Stimulated activated CD8-positive, alpha-beta memory T cell treated with anti-CD3 and anti-CD28 coated beads, Interleukin-2, amount 100 ng/mL, for 48 hours (primary cell): ENCODE measurements at regions not wholly inside any gene's neighbourhood (a gene's known extent, or its start where the extent isn't known, plus 50 kb on each side); places are given as distances from the start of the nearest gene placed in this dataset.

ENCODE experiments used
- DNase-seq, 2 donors: peaks; one replicate each; pipeline ENCODE4 v3.0.0-alpha.2; 2020; ENCODE audit warnings: low read depth in 2 of 2

DNA sequence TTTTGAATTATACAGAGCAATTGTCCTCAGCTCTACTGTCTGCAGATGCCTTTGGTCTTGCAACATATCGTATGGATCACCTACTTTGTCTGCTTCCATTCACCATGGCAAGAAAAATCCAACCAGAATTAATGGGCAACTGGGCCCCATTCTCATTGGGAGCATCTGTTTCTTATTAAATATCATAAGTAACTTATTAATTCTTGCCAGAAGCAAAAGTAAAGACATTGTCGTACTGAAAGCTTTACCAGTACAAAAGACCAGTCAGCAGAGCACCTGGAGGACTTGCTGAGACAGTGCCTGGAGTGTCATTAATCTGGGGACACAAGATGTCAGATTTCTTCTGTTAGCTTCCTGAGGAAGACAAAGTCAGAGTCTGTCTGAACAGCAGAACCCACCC is 404.5 kb downstream of the INHBA start:
- no peak for DNase-seq

DNA sequence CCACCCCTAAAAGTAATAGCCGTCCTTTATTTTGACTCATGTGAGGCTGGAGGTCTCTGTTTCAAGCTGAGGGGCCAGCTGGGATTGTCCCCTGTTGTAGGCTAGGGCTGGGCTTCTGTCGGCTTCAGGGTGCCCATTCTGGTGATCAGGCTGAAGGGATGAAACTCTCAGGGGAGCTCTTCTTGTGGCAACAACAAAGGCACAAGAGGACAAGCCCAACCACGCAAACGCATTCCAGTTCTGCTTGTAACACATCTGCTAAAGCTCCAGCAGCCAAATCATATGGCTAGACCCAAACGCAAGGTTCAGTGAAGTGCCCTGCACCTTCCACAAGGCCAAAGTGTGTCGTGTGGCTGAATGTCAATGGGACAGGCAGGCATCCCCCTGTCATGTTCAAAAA is 405.7 kb downstream of the INHBA start:
- no peak for DNase-seq

DNA sequence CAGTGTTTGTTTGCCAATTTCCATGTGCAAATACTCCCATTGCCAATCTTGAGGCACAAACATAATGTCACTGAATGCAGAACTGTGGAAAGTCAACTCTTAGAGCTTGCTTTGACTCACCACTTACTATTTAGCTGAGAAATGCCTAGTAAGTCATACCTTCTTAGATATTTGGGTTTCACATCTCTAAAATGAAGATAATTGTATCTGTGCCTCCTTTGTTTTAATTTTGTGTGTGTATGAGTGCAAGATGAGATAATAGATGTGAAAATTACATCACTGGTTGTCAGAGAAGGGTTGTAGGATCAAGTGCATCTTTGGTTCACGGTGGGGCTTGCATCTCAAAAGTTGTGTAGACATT is 407.5 kb downstream of the INHBA start:
- no peak for DNase-seq

DNA sequence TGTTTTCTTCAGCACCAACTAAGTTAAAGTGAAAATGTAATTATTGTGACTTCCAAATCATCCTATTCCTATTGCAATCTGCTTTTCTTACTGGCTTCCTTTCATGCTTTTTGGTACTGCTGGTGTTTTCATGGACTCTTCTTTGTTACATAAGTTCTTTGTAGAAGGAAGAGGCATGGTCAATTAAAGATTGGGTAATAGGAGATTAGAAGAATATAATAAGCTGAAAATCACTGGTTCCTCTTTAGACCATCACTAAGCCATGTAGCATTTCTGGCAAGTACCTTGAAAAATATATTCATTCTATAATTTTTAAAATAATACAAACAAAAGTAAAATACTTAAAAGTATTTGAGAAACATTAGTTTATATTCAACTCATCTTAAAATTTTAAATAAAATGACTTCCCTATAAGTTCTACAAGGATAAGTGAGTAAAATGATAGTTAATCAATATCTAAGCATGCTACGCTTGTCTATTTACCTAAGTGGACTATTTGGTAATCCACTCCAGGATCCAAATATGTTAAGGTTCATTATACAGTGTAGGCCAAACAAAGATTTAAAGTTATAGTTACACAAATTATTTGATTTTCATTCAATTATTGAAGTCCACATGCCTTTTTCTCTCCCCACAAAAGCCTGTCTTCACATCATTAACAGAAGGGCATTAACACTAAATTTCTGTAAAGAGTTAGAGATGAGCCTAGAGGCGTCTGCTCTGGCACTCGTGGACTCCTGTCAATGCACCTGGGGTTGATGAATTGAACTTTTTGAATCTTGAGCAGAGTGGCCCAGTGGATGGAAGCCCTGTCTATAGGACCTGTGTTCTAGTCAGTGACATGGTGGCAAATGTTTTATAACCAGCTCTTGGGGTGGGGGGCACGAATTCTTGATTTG is 408.1 kb downstream of the INHBA start:
- no peak for DNase-seq

DNA sequence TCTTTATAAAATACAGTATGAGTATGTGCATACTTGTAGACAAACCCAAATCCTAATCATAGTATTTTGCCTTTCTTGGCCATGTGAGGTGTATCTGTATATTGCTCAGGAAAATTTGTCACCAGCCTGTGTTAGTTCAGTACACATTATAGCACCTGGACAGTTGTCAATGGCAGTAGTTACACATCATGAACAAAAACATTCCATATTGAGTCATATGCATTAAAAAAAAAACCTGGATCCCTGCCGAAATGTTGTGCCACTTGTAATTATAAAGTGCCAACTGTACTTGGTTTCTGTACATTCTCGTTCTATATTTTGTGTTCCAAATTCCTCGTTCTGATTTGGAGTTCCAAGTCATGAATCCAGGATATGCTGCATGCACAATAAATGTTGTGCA is 410.4 kb downstream of the INHBA start:
- no peak for DNase-seq

DNA sequence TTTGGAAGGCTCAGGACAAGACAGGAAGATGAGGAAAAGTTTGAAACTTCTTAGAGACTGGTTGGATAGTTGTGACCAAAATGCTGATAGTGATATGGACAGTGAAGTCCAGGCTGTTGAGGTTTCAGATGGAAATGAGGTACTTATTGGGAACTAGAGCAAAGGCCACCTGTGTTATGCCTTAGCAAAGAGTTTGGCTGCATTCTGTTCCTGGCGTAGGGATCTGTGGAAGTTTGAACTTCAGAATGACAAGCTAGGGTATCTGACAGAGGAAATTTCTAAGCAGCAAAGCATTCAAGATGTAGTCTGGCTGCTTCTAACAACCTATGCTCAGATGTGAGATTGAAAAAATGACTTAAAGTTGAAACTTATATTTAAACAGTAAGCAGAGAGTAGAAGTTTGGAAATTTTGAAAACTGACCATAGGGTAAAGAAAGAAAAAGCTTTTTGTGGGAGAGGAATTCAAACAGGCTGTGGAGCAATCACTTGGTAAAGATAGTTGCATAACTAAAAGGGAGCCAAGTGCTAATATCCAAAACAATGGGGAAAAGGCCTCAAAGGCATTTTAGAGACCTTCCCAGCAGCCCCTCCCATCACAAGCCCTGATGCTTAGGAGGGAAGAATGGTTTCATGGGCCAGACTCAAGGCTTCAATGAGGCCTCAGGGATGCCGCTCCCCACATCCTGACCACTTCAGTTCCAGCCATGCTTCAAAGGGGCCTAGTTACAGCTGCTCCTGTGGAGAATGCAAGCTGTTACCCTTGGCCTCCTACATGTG is 415.1 kb downstream of the INHBA start:
- no peak for DNase-seq

DNA sequence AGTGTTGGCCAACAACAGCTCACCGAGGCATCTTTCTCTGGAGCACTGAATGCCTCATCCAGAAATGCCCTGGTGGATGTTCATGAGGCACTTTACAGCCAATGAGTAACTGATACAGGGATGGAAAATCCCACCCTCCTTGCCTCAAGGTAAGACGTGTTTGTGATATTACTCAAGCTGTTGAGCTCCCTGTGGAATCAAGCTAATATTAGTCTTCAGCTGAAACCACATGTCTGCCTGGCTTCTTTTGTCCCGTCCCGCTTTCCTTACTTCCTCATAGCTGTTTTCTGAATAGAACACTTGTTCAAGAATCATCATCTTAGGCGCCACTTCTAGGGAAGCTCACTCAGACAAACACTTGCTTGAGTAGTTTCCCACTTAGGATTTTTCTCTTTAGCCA is 422.4 kb downstream of the INHBA start:
- DNase-seq = no peak

DNA sequence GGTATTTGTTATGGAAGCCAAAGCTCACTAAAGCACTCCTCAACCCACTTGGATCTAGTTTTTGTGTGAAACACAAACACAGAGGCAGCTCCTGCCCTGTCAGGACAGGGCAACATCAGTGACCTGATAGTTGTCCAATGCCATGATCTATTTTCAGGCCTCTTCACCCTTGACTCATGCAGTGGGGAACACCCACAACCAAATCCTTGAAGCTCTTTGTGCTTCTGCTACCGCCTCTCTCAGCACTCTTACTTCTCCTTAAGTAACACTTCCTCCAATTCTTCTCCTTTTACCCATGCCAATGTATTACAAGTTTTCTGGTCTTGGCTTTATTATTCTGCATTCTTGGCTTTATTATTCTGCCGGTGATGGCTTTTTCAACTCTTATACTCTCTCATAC is 425.3 kb downstream of the INHBA start:
- no peak for DNase-seq

DNA sequence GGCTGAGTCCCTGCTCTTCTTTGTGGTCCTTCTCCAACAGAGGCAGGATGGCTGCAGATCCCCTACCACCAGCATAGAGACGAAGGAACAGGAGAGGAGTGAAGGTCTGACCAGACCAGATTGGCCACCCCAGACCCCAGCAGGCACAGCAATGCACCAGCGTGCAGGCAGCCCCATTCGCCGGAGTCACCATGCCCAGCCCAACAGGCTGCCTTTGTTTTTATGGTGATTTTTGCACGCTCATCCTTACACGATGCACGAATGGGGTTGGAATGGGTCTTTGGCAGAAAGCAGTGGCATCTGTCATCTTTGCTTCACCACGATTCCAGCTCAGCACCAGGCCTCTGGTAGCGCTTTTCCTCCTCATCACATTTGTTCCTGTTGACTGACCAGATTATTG is 427.6 kb downstream of the INHBA start:
- DNase-seq = no peak

DNA sequence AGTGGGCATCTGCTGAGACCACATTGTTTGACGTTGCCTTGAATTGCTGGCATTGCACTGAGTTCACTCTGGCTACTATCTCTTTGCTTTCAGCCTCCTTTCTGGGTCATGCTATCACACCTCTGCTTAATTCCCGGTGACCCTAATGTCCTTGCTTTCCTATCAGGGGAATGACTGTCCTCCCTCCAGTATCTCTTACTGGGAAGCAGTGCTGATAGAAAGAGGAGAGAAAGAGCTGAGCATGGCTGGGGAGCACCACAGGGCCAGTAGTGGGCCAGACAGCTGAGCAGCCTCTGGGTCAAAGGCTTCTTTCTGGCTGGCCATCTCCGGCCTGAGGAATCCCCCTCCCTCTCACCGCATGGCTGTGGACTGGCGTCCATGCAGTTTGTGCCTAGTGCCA is 428.7 kb downstream of the INHBA start:
- DNase-seq = no peak

DNA sequence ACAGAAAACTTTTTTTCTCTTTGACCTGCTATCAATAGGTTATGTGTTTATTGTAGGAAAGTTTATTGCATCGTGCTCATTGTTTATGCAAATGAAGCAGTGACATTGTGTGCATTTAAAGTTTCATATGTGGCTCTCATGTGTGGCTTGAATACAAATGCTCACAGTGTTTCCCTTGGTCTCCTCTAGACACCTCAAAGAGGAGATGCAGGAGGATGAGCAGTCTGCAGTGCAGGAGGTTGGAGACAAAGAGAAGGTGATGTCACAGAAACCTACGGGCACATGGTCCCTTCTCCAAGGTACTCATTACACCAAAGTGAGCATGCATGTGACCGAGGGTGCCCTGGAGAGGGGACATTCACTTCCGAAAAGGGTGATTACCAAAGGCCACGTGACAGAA is 430.2 kb downstream of the INHBA start:
- no peak for DNase-seq

DNA sequence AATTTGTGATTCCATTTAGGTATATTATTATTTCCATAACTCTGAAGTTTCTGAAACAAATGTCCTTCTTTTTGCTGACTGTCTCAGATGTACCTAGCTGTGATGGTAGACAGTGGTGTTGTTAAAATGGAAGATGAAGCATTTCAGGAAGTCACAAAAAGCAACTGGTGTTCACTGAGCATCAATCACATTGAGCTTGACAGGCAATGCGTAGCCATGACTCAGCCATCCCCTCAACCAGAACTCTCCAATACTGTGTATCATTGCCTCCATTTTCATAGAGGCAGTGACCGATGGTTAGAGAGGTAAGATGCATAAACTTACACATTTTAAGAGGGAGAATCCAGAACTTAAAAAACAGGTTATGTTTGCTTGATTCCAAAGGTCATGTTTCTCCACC is 434.0 kb downstream of the INHBA start:
- no peak for DNase-seq

DNA sequence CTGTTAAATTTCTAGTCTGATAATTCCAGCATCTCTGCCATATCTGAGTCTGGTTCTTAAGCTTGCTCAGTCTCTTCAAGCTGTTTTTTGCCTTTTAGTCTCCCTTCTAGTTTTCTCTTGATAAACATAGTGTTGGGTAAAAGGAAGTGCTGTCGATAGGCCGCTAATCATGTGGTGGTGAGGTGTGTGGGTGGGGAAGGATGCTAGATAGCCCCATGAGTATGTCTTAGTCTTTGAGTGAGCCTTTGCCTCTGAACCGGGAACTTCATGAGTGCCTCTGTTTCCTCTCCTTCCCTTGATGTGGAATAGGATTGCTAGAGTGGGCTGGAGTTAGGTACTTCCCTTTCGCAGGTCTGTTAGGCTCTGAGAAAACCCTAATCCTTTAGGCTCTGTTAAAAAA is 441.8 kb downstream of the INHBA start:
- no peak for DNase-seq

DNA sequence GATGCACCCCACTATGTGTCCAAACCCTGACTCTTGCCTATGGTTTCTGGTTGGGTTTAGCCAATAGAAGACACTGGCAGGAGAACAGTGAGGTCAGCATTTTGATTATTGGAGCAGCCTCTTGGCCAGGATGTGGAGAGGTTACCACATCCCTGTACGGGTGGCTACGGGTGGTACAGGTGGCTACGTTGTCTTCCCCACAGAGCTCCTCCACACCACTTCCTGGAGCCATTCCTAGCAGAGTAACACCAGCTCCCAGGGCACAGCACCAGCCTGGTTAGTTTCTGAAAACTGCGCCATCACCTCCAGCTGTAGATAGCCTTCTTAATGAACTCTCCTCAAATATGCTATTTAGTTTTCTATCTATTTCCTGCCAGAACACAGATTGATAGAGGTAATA is 445.2 kb downstream of the INHBA start:
- DNase-seq = no peak

DNA sequence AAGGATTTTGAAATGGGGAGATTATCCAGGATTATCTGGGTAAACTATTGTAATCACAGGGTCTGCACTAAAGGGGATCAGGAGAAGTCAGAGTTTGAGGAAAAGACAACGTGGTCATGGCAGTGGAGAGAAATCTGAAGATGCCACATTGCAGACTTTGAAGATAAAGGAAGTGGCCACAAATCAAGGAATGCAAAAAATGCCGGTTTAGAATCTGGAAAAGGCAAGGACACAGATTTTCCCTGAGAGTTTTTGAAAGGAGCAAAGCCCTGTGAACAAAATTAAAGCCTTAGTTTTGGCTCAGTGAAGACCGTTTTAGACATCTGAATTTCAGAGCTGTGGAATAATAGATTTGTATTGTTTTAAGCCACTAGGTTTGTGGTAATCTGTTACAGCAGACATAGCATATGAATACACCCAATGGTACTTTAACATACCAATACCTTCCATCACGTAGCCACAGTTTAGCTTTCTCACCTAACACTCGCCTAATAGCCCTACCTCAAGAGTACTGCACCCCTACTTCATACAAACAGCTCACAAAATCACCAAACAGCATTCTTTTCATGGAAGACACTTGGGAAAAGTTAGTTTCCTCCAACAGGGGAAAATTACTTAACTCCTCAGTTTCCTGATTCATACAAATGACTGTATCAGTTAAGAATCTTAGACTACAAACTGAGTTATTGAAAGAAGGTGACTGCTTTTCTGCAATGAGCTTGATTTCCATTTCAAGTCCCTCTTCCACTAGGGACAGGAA is 446.5 kb downstream of the INHBA start:
- no peak for DNase-seq

DNA sequence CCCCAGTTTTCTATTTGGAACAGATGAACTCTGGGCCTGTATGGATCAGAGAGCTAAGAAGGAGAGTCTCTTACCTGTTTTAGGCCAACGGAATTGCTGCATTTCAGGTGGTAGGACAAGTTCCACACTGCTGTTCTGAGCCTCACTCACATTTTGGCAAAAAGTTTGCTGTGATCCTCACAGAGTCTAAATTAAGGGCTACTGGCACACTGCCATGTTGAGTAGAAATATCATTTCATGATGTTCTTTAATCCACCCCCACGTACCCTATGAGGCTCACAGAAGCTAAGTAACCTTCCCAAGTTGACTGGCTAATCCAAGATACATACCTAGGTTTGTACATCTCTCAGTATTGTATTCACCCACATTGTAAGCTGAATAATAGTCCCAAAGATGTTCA is 447.2 kb downstream of the INHBA start:
- DNase-seq = no peak

DNA sequence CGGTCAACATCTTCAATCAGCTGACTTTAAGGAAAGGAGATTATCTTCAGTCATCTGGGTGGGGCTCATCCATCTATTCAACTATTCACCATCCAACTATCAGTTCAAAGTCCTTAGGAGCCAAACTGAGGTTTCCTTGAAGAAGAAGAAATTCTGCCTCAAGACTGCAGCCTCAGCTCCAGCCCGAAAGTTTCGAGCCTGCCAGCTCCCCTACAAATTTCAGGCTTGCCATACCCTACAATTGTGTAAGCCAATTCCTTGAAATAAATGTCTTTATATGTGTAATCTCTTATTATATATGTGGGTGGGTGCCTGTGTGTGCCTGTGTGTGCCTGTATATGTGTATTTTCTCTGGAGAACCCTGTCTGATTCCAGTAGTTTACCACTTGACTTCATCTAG is 447.8 kb downstream of the INHBA start:
- no peak for DNase-seq

DNA sequence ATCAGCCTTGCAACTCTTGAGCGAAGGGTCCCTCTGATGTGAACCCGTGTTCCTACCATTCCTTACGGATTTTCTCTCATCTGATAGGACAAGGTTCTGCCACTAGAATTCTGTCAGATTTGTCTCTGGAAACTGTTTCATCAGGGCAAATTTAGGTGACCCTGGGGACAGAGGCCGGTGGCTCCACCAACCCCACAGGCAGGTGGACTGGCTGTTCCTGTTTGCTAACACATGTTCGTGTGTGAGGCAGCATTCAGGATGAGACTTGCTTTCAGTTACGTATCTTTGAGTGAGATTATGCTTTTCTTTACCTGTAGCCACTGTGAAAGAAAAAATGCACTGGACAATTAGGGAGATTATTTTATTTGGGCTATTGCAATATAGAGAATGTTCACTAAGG is 449.9 kb downstream of the INHBA start:
- no peak for DNase-seq

DNA sequence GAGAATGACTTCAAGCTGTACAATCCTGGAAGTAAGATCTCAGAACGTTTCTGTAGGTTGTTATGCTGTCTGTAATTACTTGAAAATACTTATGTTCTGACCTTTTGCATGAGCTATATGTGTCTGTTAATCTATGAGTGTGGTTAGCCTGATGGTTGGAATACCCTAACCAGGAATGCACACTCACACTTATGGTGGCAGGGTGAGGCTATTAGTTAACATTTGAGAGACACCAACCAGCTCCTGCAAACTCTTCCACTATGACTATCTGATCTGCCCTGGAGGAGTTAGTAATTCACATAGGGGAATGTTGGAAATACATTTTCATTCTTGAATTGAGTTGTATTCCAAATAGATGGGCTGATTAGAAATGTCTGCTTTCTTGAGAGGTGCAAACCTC is 450.3 kb downstream of the INHBA start:
- DNase-seq = no peak

DNA sequence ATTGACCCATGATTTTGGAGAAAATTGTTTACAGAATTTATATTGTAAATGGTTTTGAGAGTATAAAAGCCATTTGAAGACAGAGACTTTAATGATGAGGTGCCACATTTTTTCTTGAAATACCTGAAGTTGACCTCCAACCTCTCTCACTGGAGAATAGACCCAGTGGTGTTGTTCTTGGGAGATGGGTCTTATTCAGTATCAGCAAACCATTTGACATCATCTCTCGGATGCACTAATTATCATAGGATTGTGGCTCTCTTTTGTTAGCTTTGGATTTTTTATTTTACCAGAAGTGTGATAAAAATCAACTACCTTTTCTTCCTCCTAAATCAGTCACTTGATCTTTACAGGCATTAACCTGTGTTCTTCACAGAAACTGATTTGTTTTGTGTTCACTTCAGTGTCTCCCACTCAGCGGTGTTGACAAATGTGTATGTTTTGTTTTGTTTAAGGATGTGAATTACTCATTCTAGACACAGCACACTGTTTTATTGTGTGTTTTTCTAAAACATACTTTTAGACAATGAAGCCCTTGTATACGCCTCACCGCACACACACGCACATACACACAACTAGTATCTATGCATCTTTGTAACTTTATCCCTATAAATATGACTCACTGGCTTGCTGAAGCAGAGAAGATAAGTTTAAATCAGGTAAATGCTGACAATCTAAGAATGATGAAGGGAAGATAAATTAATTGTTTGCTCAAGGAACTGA is 455.6 kb downstream of the INHBA start:
- DNase-seq = no peak

DNA sequence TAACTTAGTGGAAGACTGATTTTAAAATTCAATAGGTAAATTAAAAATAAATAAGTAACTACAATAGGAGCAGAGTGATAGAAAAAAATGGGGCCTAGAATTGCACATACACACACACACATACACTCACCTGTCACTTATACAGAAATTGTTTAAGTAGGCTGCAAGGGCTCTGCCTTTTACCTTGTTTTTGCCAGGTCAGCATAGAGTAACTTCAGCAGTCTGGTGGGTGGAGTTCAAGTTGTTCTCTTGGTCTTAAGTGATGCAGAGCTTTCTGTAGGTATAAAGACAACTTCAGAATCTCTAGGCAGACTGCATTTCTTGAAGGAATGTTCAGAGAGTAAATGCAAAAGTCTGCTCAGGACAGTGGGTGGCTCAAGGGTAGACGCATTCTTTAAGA is 457.0 kb downstream of the INHBA start:
- no peak for DNase-seq

DNA sequence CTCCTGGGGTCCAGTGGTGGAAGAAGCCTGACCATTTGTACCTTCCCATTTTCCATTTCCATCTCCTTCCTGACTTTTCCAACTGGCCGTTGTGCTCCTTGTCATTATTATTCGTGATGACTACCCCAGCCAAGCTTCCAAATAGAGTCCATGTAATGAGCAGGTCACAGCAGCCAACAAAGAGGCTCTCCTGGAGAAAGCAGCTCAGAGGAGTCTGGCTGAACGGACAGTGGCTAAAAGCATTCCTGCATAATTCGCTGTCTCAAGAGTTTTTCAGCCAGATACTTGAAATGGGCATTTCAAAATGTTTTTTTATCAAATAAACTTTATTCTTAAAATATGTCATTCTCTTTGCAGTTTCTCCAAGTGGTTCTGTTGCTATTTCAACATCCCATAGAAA is 458.6 kb downstream of the INHBA start:
- DNase-seq = no peak
